Retinal pigment epithelial cell (primary cell): ENCODE measurements at regions not wholly inside any gene's neighbourhood (a gene's known extent, or its start where the extent isn't known, plus 50 kb on each side); places are given as distances from the start of the nearest gene placed in this dataset.

Experiments
- DNase-seq: peaks from one replicate; pipeline ENCODE4 v3.0.0-alpha.2; 2010; ENCODE audit warnings: low read depth
- H3K4me3 ChIP-seq: 2 replicates; pipeline ENCODE4 v1.5.1; 2011; ENCODE audit warnings: mild to moderate bottlenecking, low read length, control low read depth, moderate library complexity
- TF ChIP-seq, protein P1 (sequence below): conservative IDR thresholded peaks from 2 replicates; pipeline ENCODE4 v1.5.1; 2011; ENCODE audit warnings: low read depth, low read length, control low read depth, inconsistent platforms

DNA sequence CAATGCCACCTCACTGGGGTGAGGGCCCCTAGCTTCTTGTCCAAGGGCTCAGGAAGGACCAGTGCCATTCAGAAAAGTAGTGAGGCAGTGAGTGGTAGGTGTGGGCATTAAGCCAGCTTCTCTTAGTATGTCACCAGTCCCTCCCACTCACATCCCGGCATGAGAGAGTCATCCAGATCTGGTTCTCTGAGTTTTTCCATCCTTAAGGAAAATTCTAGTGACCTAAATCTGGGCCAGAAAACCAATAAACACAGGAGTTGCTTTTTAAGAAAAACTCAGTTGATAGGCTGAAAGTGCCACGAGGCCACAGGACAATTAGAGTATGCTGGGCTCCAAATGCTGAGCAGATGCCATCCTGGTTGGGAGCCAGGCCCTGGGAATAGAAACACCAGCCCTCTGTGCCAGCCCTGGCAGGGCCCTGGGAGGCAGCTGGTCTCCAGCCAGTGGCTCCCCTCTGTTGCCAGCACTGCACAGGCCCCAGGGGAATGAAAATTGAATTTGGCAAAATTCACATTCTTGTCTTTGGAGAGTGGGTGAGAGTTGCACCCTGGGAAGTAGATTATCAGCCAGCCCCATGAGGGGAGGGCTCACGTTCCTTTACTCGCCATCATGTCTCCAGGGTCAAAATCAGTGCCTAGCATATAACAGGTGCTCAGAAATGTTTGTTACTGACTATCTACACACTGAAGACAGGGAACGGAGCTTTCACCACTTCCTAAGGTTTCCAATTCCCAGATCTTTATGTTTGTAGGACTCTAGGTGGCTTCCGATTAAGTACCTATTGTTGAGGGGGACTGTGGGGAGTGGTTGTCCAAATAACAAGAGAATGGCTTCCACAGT is 52.8 kb downstream of the FAM43A start:
- DNase-seq: peak; percentile 20

DNA sequence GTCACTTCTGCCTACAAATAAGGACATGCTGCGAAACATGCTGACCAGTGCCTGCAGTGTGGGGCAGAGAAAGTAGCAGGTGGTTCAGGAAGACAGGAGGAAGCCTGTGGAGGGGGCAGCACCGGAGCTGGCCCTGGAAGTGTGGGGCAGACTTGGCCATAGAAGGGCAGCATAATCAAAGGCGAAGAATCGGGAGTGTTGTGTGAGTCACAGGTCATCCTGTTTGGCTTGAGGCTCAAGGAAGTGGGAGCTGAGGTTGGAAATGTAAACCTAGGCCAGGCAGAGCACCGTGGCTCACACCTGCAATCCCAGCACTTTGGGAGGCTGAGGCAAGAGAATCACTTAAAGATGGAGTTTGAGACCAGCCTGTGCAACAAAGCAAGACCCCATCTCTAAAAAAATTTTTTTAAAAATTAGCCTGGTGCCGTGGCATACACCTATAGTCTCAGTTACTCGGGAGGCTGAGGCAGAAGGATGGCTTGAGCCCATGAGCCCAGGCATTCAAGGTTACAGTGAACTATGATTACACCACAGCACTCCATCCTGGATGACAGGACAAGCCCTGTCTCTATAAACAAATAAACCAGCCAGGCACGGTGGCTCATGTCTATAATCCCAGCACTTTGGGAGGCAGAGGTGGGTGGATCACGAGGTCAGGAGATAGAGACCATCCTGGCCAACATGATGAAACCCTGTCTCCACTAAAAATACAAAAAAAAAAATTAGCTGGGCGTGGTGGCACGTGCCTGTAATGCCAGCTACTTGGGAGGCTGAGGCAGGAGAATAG is 54.0 kb downstream of the FAM43A start:
- H3K4me3 ChIP-seq: no peak overlapping the region
- DNase-seq: no peak
- TF ChIP-seq, protein P1, sequence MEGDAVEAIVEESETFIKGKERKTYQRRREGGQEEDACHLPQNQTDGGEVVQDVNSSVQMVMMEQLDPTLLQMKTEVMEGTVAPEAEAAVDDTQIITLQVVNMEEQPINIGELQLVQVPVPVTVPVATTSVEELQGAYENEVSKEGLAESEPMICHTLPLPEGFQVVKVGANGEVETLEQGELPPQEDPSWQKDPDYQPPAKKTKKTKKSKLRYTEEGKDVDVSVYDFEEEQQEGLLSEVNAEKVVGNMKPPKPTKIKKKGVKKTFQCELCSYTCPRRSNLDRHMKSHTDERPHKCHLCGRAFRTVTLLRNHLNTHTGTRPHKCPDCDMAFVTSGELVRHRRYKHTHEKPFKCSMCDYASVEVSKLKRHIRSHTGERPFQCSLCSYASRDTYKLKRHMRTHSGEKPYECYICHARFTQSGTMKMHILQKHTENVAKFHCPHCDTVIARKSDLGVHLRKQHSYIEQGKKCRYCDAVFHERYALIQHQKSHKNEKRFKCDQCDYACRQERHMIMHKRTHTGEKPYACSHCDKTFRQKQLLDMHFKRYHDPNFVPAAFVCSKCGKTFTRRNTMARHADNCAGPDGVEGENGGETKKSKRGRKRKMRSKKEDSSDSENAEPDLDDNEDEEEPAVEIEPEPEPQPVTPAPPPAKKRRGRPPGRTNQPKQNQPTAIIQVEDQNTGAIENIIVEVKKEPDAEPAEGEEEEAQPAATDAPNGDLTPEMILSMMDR: no peak

More for the DNA sequence above, 52.8 kb downstream of the FAM43A start:
- TF ChIP-seq, protein P1: no peak
- no peak overlapping the region for H3K4me3 ChIP-seq

DNA sequence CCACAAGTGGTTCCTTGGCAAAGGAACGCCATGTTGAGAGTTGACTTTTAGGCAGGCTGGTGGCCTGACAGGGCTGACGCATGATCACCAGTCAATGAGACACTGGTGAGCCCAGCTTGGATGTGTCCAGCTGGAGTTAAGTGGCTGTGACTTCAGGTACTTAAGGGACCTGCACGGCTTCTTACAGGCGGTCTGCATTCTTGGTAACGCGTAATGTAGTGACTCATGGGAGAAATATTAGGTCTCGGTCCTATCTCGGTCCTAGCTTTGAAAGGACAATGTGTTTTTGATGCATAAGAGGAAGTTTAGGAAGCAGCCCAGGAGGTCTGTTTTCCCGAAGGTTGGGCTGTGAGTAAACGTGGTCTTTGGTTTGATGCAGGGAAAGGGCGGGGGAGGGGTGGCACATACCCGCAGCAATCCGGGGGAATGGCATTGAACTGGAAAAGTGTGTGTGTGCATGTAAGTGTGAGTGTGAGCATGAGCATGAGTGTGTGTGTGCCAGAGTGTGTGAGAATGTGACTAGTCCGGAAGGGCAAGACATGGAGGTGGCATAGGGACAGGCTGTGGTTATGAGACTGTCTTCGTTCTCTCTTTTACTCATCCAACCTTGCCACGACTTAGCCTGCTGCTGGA is 55.3 kb downstream of the FAM43A start:
- peak; percentile 61 for DNase-seq
- H3K4me3 ChIP-seq: no peak overlapping the region
- TF ChIP-seq, protein P1: no peak

DNA sequence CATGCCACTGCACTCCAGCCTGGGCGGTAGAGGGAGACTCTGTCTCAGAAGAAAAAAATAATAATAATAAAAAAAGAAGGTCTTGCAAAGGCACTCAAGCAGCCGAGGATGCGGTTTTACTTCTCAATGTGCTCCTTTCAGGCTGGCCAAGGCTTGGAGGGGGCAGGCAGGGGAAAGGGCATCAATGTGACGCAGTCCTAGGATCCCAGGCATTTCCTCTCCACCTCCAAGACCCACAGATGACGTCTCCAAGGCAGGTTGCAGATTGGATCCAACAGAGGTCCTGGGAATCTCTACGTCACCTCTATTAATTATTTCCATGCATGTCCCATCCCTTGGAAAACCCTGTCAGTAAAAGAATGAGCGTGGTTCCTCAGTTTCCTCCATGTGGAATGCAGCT is 56.2 kb downstream of the FAM43A start:
- no peak overlapping the region for H3K4me3 ChIP-seq
- TF ChIP-seq, protein P1: no peak
- DNase-seq: no peak

DNA sequence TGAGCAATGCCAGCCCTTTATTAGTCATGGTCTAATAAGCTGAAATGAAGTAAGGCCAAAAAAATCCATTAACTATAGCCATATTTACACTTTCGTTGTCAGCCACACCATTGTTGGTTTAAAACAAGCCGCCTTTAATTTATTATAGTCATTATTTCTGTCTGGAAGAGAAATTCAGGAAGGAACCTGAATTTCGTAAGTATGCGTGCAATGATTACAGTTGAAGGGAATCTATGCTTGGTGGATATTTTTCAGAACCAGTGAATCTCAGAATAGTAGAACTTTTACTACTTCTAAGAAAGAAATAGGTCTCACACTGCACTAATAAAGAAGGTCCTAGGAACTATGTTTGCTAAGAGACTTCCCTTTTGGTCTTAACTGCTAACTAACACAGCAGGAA is 59.1 kb downstream of the FAM43A start:
- no peak overlapping the region for H3K4me3 ChIP-seq
- TF ChIP-seq, protein P1: no peak
- DNase-seq: no peak

DNA sequence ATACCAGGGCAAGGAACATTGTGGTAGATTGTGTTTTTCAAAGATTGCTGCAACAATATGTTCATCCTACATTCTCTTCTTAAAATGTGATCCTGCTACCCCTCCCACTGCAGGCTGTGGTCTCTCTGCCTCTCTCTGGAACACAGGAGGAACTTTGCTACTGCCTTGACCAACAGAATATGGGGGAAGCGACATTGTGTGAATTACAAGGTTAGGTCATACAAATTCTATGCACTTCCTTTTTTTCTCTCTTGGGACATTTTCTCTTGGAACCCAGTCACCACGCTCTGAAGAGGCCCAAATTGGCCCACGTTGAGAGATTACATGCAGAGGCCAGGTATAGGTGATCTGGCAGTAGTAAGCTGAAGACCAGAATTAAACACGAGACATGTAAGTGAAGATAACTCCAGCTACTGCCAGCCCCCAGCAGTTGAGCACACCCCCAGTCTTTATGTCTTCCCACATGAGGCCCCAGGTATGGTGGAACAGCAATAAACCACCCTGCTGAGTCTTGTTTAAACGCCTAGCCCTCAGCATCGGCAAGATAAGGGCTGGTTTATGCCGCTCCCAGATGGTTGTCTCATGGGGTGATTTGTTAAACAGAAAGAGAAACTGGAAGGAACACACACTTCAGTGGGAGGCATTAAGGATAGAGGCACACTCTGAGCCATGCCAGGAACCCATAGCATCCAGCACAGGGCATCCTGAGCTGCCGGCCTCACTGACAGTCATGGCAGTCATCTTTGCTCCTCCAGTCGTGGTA is 59.9 kb downstream of the FAM43A start:
- H3K4me3 ChIP-seq: no peak overlapping the region
- no peak for DNase-seq
- TF ChIP-seq, protein P1: no peak
